ENCODE measurements at regions not wholly inside any gene's neighbourhood (a gene's known extent, or its start where the extent isn't known, plus 50 kb on each side); places are given as distances from the start of the nearest gene placed in this dataset.

DNA sequence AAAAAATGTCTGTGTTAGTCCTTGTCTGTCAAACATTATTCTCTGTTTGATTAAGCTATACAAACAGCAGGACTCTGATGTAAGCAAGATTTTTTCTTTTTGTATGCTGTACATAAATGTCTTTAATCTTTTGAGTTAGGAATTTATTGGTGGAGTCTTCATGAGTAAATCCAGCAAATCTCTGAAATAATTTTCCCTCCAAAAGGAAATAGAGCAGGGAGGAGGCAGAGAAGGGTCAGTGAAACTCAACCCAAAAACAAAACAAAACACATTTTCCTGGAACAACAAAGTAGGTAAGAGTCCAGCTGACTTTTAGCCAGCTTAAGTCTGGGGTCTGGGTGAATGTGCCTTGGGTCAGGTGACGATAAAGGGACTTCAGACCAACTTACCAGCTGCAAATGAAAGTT is 113.7 kb downstream of the FOXA2 start:
- Histone ChIP-seq H2AK5ac (ENCODE audit: insufficient read length, low read length) (no peak overlapping the region), H3K4me1 (ENCODE audit: insufficient read depth, low read length) (no peaks in the 10 kb centered on the region), H3K27ac (ENCODE audit: insufficient read length, low read depth, low read length) (no peak overlapping the region), H3K4me2 (ENCODE audit: insufficient read depth, insufficient read length, low read length) (no peak overlapping the region), H2BK120ac (ENCODE audit: low read depth, low read length, poor library complexity, severe bottlenecking) (no peak overlapping the region), H2BK15ac (ENCODE audit: low read depth, low read length) (no peak overlapping the region), H2BK20ac (ENCODE audit: low read depth, low read length, poor library complexity, severe bottlenecking) (no peak overlapping the region), H3T11ph (ENCODE audit: low read length) (no peak overlapping the region), H3K18ac (ENCODE audit: insufficient read length, low read depth, low read length) (no peak overlapping the region), H4K91ac (ENCODE audit: insufficient read length, low read depth, low read length) (no peak overlapping the region), H3K23ac (ENCODE audit: insufficient read length, low read depth, low read length) (no peak overlapping the region), H2BK5ac (ENCODE audit: insufficient read length, low read length) (no peak overlapping the region), H4K5ac (ENCODE audit: insufficient read length, low read depth, low read length) (no peak overlapping the region), H4K20me1 (ENCODE audit: control insufficient read depth, insufficient read depth, insufficient read length) (no peaks in the 10 kb centered on the region), H4K8ac (replicated peaks; ENCODE audit: insufficient read length, low read depth, low read length) (no peak overlapping the region), H3K56ac (ENCODE audit: insufficient read length, low read depth, low read length) (no peak overlapping the region), H3K9ac (ENCODE audit: extremely low read depth, insufficient read length, low read length) (no peak overlapping the region), H3K14ac (ENCODE audit: insufficient read depth, low read length) (no peak overlapping the region), H3K27me3 (ENCODE audit: insufficient read depth, low read length) (no peaks in the 10 kb centered on the region; the same call in 1 of the 2 replicates), H3K79me1 (ENCODE audit: insufficient read depth, low read depth, low read length, poor library complexity, severe bottlenecking) (no peaks in the 10 kb centered on the region), H3K23me2 (ENCODE audit: insufficient read length, low read depth, low read length, poor library complexity, severe bottlenecking) (no peaks in the 10 kb centered on the region), H2AFZ (ENCODE audit: low read length) (no peak overlapping the region), H3K9me3 (ENCODE audit: control insufficient read depth, low read depth, low read length) (no peaks in the 10 kb centered on the region), H2BK12ac (ENCODE audit: insufficient read length, low read depth, low read length) (no peak overlapping the region), H3K79me2 (ENCODE audit: insufficient read depth, low read length) (no peaks in the 10 kb centered on the region), H3K4ac (ENCODE audit: low read depth, low read length) (no peak overlapping the region)
- H3K9me3 Mint-ChIP-seq = peaks cover 0 to 2% of the 10 kb centered on the region in 2 experiments; a peak in 1 of 5 replicates
- no peak overlapping the region for H3K27ac Mint-ChIP-seq
- peaks cover 0 to 3% of the 10 kb centered on the region in 2 experiments; a peak in 1 of 4 replicates for H3K4me1 Mint-ChIP-seq
- H3K36me3 Mint-ChIP-seq (ENCODE audit: insufficient read depth in 1 of 3, low read depth in 3 of 3) = no peaks in the 10 kb centered on the region
- TF ChIP-seq, protein P1, sequence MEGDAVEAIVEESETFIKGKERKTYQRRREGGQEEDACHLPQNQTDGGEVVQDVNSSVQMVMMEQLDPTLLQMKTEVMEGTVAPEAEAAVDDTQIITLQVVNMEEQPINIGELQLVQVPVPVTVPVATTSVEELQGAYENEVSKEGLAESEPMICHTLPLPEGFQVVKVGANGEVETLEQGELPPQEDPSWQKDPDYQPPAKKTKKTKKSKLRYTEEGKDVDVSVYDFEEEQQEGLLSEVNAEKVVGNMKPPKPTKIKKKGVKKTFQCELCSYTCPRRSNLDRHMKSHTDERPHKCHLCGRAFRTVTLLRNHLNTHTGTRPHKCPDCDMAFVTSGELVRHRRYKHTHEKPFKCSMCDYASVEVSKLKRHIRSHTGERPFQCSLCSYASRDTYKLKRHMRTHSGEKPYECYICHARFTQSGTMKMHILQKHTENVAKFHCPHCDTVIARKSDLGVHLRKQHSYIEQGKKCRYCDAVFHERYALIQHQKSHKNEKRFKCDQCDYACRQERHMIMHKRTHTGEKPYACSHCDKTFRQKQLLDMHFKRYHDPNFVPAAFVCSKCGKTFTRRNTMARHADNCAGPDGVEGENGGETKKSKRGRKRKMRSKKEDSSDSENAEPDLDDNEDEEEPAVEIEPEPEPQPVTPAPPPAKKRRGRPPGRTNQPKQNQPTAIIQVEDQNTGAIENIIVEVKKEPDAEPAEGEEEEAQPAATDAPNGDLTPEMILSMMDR (conservative IDR thresholded peaks at IDR 0.05) = no peak
- H3K4me3 Mint-ChIP-seq = no peak overlapping the region
- no CpG with 5 or more reads among the region's 1 CpG for WGBS (ENCODE audit: extremely low coverage, insufficient read length, low lambda C conversion rate)
- H3K27me3 Mint-ChIP-seq (ENCODE audit: low read depth) = peaks cover 57% of the 10 kb centered on the region
- DNase-seq = no peak

All from H9 (cell line).